ENCODE measurements at regions not wholly inside any gene's neighbourhood (a gene's known extent, or its start where the extent isn't known, plus 50 kb on each side); places are given as distances from the start of the nearest gene placed in this dataset.

DNA sequence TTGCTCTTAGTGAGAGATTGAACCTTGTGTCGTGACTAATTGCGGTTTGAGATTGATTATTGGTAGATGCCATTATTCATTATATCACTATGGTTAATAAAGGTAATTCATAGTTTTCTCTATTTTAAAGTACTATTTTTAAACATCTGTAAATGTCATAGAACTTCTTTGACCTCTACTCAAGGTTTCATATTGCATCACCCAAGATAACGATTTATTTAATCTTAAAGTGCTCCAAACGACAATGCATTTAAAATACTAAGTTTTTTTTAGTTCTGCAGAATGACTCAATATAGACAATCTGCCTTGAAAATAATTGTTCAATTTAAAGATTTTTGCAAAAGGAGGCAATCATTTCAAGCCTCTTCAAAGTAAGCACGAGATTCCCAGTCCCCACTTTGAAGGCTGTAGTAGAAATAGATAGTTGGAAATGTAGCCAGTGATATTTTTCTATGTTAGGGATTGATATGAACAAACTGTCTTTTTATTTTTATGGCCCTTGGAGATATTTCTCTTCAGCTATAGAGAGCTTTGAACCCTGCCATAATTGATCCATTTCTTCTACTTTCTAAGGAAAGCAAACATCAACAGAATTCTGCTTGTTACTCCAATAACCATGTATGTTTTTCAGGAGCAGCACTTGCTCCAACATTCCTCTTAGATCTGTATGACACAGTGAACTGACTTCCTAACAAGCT, 114.2 kb upstream of the PALMD start:
- ATAC-seq (no peak), DNase-seq (no peak)
- H3K4me1 ChIP-seq: no peaks in the 10 kb centered on the region
- intact Hi-C loops (cut with DNase I): no loop called here
- no peaks in the 10 kb centered on the region for H3K27me3 ChIP-seq
- H3K4me3 ChIP-seq: no peak overlapping the region
- TF ChIP-seq, protein P1, sequence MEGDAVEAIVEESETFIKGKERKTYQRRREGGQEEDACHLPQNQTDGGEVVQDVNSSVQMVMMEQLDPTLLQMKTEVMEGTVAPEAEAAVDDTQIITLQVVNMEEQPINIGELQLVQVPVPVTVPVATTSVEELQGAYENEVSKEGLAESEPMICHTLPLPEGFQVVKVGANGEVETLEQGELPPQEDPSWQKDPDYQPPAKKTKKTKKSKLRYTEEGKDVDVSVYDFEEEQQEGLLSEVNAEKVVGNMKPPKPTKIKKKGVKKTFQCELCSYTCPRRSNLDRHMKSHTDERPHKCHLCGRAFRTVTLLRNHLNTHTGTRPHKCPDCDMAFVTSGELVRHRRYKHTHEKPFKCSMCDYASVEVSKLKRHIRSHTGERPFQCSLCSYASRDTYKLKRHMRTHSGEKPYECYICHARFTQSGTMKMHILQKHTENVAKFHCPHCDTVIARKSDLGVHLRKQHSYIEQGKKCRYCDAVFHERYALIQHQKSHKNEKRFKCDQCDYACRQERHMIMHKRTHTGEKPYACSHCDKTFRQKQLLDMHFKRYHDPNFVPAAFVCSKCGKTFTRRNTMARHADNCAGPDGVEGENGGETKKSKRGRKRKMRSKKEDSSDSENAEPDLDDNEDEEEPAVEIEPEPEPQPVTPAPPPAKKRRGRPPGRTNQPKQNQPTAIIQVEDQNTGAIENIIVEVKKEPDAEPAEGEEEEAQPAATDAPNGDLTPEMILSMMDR (IDR thresholded peaks at IDR 0.05): no peak
- H3K9me3 ChIP-seq: no peaks in the 10 kb centered on the region
- H3K27ac ChIP-seq: no peak overlapping the region
- no peaks in the 10 kb centered on the region for H3K36me3 ChIP-seq

DNA sequence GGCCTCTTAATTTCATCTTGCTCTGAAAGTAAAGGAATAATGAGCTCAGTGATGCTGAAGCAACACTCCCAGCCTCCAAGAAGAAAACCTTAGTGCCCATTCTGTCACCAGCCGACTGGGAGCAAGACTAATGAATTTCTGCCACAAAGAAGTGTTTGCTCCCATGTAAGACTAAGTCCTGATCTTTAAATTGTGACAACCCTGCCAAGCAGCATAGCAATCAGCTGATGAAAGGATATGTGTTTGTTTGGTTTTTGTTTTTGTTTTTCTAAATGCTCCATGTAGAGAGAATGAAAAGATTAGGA, 113.7 kb upstream of the PALMD start:
- TF ChIP-seq, protein P1 (IDR thresholded peaks at IDR 0.05): no peak
- no peaks in the 10 kb centered on the region for H3K4me1 ChIP-seq
- no peaks in the 10 kb centered on the region for H3K27me3 ChIP-seq
- no peak overlapping the region for H3K27ac ChIP-seq
- no peak for ATAC-seq
- H3K36me3 ChIP-seq: no peaks in the 10 kb centered on the region
- no peaks in the 10 kb centered on the region for H3K9me3 ChIP-seq
- DNase-seq: no peak
- no peak overlapping the region for H3K4me3 ChIP-seq
- intact Hi-C loops (cut with DNase I): no loop called here

DNA sequence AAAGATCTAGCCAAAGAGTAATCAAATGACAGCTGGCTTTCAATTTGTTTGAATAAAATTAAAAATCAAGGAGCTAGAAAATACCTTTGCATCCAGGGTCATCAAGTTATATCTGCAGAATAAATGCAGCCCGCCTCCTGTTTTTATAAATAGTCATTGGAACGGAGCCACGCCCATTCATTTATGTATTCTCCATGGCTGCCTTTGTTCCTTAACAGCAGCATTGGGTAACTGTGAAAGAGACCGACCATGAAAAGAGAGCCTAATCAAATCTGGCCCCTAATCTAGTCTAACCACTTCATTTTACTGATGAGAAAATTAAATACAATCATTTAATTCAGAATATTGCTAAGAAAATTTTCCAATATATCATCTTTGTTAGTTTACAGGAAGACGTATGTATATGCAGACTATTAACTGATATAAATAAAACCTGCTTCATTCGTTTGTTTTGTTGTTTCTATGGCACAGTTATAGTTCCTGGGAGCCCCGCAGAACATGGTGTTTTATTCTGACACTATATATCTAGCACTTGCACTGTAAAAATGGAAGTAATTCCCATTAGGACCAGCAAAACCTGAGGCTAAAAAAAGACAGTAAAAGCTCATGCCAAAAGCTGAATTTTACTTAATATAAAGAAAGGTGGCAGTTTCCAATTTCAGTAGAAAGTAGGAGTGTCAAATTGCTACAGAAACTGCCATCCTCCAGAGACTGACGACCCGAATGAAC, 111.8 kb upstream of the PALMD start:
- TF ChIP-seq, protein P1 (IDR thresholded peaks at IDR 0.05): no peak
- Histone ChIP-seq H3K27ac (no peak overlapping the region), H3K4me3 (no peak overlapping the region), H3K9me3 (no peaks in the 10 kb centered on the region), H3K36me3 (no peaks in the 10 kb centered on the region), H3K4me1 (no peaks in the 10 kb centered on the region), H3K27me3 (no peaks in the 10 kb centered on the region)
- intact Hi-C loops (cut with DNase I): no loop called here
- DNase-seq: peak in 1 of 4 donors; percentile 11
- no peak for ATAC-seq

DNA sequence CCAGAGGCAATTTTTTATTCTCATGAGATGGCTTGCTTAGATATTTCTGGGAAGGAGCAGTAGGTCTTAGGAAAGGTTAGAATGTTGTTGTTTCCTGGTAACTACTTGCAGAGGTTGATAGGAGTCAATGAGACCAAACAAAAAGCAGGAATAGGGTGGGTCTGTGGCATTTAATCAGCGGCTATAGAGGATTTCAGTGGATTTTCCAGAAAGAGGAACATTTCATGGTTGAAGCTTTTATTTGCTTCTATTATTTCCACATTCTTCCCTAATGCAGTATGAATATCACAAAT, 111.3 kb upstream of the PALMD start:
- ATAC-seq: no peak
- Histone ChIP-seq H3K36me3 (no peaks in the 10 kb centered on the region), H3K4me1 (no peaks in the 10 kb centered on the region), H3K4me3 (no peak overlapping the region), H3K9me3 (no peaks in the 10 kb centered on the region), H3K27ac (no peak overlapping the region), H3K27me3 (no peaks in the 10 kb centered on the region)
- no peak for DNase-seq
- TF ChIP-seq, protein P1 (IDR thresholded peaks at IDR 0.05): no peak
- intact Hi-C loops (cut with DNase I): no loop called here

DNA sequence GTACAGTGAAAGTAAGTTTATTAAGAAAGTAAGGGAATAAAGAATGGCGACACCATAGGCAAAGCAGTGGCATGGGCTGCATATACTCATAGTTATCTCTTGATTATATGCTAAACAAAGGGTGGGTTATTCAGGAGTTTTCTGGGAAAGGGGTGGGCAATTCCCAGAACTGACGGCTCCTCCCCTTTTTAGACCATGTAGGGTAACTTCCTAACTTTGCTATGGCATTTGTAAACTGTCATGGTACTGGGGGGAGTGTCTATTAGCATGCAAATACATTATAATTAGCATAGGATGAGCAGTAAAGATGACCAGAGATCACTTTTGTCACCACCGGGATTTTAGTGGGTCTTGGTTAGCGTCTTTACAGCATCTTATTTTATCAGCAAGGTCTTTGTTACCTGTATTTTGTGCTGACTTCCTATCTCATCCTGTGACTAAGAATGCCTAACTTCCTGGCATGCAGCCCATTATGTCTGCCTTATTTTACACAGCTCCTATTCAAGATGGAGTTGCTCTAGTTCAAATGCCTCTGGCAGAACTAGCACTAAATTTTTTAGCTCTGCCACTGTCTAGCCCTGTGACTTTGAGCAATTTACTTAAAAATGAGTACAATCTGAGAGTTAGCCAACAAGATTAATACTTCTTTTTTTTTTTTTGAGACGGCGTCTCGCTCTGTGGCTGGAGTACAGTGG, 110.3 kb upstream of the PALMD start:
- H3K27ac ChIP-seq: no peak overlapping the region
- H3K36me3 ChIP-seq: no peaks in the 10 kb centered on the region
- no peaks in the 10 kb centered on the region for H3K27me3 ChIP-seq
- DNase-seq (no peak), ATAC-seq (no peak)
- no peak overlapping the region for H3K4me3 ChIP-seq
- H3K9me3 ChIP-seq: no peaks in the 10 kb centered on the region
- intact Hi-C loops (cut with DNase I): no loop called here
- no peaks in the 10 kb centered on the region for H3K4me1 ChIP-seq
- TF ChIP-seq, protein P1 (IDR thresholded peaks at IDR 0.05): no peak

Data from left lung (tissue), 4 donors.